ENCODE measurements at regions not wholly inside any gene's neighbourhood (a gene's known extent, or its start where the extent isn't known, plus 50 kb on each side); places are given as distances from the start of the nearest gene placed in this dataset.

- ATAC-seq = no peak
- TF ChIP-seq ZFP3 (CRISPR knock-in tag; IDR thresholded peaks at IDR 0.05) (no peak), GLIS3 (CRISPR knock-in tag; IDR thresholded peaks at IDR 0.05) (no peak), ZNF8 (CRISPR knock-in tag; IDR thresholded peaks at IDR 0.05) (no peak), ISL1 (CRISPR knock-in tag; IDR thresholded peaks at IDR 0.05) (no peak), ARNTL (CRISPR knock-in tag; IDR thresholded peaks at IDR 0.05; ENCODE audit: borderline replicate concordance, low read depth) (no peak), OSR1 (CRISPR knock-in tag; IDR thresholded peaks at IDR 0.05) (no peak), BACH2 (CRISPR knock-in tag; IDR thresholded peaks at IDR 0.05; ENCODE audit: borderline replicate concordance) (no peak), POU6F1 (CRISPR knock-in tag; IDR thresholded peaks at IDR 0.05; ENCODE audit: borderline replicate concordance, low read depth) (no peak), ZNF565 (CRISPR knock-in tag; conservative IDR thresholded peaks at IDR 0.05; ENCODE audit: low read depth) (no peak), ZFP30 (CRISPR knock-in tag; IDR thresholded peaks at IDR 0.05) (no peak), SNAI2 (CRISPR knock-in tag; IDR thresholded peaks at IDR 0.05) (no peak), ESRRG (CRISPR knock-in tag; IDR thresholded peaks at IDR 0.05) (no peak), TCF4 (CRISPR knock-in tag; IDR thresholded peaks at IDR 0.05; ENCODE audit: borderline replicate concordance) (no peak), PPARA (CRISPR knock-in tag; IDR thresholded peaks at IDR 0.05; ENCODE audit: borderline replicate concordance) (no peak)
- TF ChIP-seq, protein P1, sequence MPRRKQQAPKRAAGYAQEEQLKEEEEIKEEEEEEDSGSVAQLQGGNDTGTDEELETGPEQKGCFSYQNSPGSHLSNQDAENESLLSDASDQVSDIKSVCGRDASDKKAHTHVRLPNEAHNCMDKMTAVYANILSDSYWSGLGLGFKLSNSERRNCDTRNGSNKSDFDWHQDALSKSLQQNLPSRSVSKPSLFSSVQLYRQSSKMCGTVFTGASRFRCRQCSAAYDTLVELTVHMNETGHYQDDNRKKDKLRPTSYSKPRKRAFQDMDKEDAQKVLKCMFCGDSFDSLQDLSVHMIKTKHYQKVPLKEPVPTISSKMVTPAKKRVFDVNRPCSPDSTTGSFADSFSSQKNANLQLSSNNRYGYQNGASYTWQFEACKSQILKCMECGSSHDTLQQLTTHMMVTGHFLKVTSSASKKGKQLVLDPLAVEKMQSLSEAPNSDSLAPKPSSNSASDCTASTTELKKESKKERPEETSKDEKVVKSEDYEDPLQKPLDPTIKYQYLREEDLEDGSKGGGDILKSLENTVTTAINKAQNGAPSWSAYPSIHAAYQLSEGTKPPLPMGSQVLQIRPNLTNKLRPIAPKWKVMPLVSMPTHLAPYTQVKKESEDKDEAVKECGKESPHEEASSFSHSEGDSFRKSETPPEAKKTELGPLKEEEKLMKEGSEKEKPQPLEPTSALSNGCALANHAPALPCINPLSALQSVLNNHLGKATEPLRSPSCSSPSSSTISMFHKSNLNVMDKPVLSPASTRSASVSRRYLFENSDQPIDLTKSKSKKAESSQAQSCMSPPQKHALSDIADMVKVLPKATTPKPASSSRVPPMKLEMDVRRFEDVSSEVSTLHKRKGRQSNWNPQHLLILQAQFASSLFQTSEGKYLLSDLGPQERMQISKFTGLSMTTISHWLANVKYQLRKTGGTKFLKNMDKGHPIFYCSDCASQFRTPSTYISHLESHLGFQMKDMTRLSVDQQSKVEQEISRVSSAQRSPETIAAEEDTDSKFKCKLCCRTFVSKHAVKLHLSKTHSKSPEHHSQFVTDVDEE (CRISPR knock-in tag; IDR thresholded peaks at IDR 0.05) = no peak
- TF ChIP-seq, protein P2, sequence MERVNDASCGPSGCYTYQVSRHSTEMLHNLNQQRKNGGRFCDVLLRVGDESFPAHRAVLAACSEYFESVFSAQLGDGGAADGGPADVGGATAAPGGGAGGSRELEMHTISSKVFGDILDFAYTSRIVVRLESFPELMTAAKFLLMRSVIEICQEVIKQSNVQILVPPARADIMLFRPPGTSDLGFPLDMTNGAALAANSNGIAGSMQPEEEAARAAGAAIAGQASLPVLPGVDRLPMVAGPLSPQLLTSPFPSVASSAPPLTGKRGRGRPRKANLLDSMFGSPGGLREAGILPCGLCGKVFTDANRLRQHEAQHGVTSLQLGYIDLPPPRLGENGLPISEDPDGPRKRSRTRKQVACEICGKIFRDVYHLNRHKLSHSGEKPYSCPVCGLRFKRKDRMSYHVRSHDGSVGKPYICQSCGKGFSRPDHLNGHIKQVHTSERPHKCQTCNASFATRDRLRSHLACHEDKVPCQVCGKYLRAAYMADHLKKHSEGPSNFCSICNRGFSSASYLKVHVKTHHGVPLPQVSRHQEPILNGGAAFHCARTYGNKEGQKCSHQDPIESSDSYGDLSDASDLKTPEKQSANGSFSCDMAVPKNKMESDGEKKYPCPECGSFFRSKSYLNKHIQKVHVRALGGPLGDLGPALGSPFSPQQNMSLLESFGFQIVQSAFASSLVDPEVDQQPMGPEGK (CRISPR knock-in tag; IDR thresholded peaks at IDR 0.05; ENCODE audit: borderline replicate concordance) = no peak
- TF ChIP-seq, protein P3, sequence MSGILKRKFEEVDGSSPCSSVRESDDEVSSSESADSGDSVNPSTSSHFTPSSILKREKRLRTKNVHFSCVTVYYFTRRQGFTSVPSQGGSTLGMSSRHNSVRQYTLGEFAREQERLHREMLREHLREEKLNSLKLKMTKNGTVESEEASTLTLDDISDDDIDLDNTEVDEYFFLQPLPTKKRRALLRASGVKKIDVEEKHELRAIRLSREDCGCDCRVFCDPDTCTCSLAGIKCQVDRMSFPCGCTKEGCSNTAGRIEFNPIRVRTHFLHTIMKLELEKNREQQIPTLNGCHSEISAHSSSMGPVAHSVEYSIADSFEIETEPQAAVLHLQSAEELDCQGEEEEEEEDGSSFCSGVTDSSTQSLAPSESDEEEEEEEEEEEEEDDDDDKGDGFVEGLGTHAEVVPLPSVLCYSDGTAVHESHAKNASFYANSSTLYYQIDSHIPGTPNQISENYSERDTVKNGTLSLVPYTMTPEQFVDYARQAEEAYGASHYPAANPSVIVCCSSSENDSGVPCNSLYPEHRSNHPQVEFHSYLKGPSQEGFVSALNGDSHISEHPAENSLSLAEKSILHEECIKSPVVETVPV (CRISPR knock-in tag; IDR thresholded peaks at IDR 0.05) = no peak
Measured at GRCh38 chr10:117472872-117473271, 69.7 kb upstream of the EMX2 start.

DNA sequence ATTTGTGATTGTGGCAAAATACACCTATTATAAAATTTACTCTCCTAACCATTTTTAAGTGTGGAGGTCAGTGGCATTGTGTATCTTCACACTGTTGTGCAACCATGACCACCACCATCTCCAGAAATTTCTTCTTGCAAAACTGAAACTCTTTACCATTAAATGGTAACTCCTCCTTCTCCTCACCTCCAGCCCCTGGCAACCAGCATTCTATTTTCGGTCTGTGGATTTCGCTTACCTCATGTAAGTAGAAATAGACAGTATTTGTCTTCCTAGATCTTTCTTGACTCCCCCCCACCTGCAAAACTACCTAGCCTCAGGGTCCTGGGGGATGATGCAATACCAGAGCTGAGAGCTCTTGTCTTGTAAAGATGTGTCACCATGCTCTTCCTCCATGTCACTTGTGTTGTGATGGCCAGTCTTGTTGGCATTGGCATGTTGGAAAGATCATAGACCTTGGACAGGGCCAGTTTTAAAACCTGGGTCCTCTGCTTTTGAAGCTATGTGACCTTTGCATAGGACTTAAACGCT, 71.1 kb upstream of the EMX2 start:
- no peak for ATAC-seq
- TF ChIP-seq POU6F1 (CRISPR knock-in tag; IDR thresholded peaks at IDR 0.05; ENCODE audit: borderline replicate concordance, low read depth) (no peak), BACH2 (CRISPR knock-in tag; IDR thresholded peaks at IDR 0.05; ENCODE audit: borderline replicate concordance) (no peak), ZNF70 (CRISPR knock-in tag; IDR thresholded peaks at IDR 0.05) (no peak), ZFP30 (CRISPR knock-in tag; IDR thresholded peaks at IDR 0.05) (no peak), RARB (CRISPR knock-in tag; IDR thresholded peaks at IDR 0.05) (no peak), OSR1 (CRISPR knock-in tag; IDR thresholded peaks at IDR 0.05) (no peak), TCF4 (CRISPR knock-in tag; IDR thresholded peaks at IDR 0.05; ENCODE audit: borderline replicate concordance) (no peak), TOX (CRISPR knock-in tag; IDR thresholded peaks at IDR 0.05; ENCODE audit: borderline replicate concordance) (no peak), GLIS3 (CRISPR knock-in tag; IDR thresholded peaks at IDR 0.05) (no peak), ISL1 (CRISPR knock-in tag; IDR thresholded peaks at IDR 0.05) (no peak), CREB5 (CRISPR knock-in tag; IDR thresholded peaks at IDR 0.05; ENCODE audit: low read depth) (no peak), ESRRG (CRISPR knock-in tag; IDR thresholded peaks at IDR 0.05) (no peak), ZFP3 (CRISPR knock-in tag; IDR thresholded peaks at IDR 0.05) (no peak), ZNF8 (CRISPR knock-in tag; IDR thresholded peaks at IDR 0.05) (no peak), ZC3H10 (CRISPR knock-in tag; IDR thresholded peaks at IDR 0.05) (no peak)
- TF ChIP-seq, protein P1 (CRISPR knock-in tag; IDR thresholded peaks at IDR 0.05) = no peak
- TF ChIP-seq, protein P3 (CRISPR knock-in tag; IDR thresholded peaks at IDR 0.05) = no peak
